Left cardiac atrium (tissue), 4 donors: ENCODE measurements at regions not wholly inside any gene's neighbourhood (a gene's known extent, or its start where the extent isn't known, plus 50 kb on each side); places are given as distances from the start of the nearest gene placed in this dataset.
A peak's percentile ranks its signal among the peaks of the same experiment; 100 is the strongest.

Experiments
- ATAC-seq, 2 donors: fragments of 200-7000 bp; cut with Tn5 transposase; one replicate each; pipeline ENCODE4 v1.9.1; 2020; ENCODE audit warnings: mild to moderate bottlenecking in 2 of 2, moderate library complexity in 2 of 2
- DNase-seq: peaks from one replicate; pipeline ENCODE4 v3.0.0-alpha.2; 2020
- intact Hi-C, 2 donors: fragments of 100-400 bp; cut with DNase I; formaldehyde crosslinking; loops; one replicate each; pipeline versions ENCODE4 v1.14.1 to v1.15.1; 2022 to 2023
- donor health status: DM: no; HTN: yes; CAD: no.
- donor health status: DM: no; HTN: yes; CAD: no; lungs with severe emphysema.
- donor health status: DM: yes; HTN: yes; CAD: no.
- donor health status: Dilated cardiomyopathy.

GRCh38 chr3:147956615-147957014 is 547.5 kb downstream of the ZIC1 start:
- DNase-seq: no peak
- ATAC-seq: no peak
- intact Hi-C loops: no loop called here

GRCh38 chr3:147958754-147959153 is 549.6 kb downstream of the ZIC1 start:
- no peak for ATAC-seq
- intact Hi-C loops: no loop called here
- DNase-seq: no peak

- ATAC-seq (no peak), DNase-seq (no peak)
- intact Hi-C loops: no loop called here
Observed at GRCh38 chr3:147960786-147961185, 551.6 kb downstream of the ZIC1 start.

GRCh38 chr3:147962408-147963164 is 553.4 kb downstream of the ZIC1 start:
- no peak for DNase-seq
- intact Hi-C loops: no loop called here
- ATAC-seq: no peak

- intact Hi-C loops: no loop called here
- DNase-seq: no peak
- ATAC-seq: no peak
Observed at GRCh38 chr3:147963711-147964110, 554.5 kb downstream of the ZIC1 start.

GRCh38 chr3:147975165-147975564 is 566.0 kb downstream of the ZIC1 start:
- DNase-seq: no peak
- intact Hi-C loops: no loop called here
- no peak for ATAC-seq

- intact Hi-C loops: no loop called here
- DNase-seq (no peak), ATAC-seq (no peak)
Observed at GRCh38 chr3:147977001-147977400, 567.8 kb downstream of the ZIC1 start.

GRCh38 chr3:147987549-147987948 is 578.4 kb downstream of the ZIC1 start:
- ATAC-seq (no peak), DNase-seq (no peak)
- intact Hi-C loops: no loop called here

GRCh38 chr3:147989344-147989743 is 580.2 kb downstream of the ZIC1 start:
- ATAC-seq (no peak), DNase-seq (no peak)
- intact Hi-C loops: no loop called here

- ATAC-seq: no peak
- intact Hi-C loops: no loop called here
- no peak for DNase-seq
Observed at GRCh38 chr3:148002705-148003205, 593.6 kb downstream of the ZIC1 start.

GRCh38 chr3:148004331-148004730 is 595.2 kb downstream of the ZIC1 start:
- no peak for DNase-seq
- intact Hi-C loops: no loop called here
- ATAC-seq: no peak

- ATAC-seq (no peak), DNase-seq (no peak)
- intact Hi-C loops: no loop called here
Observed at GRCh38 chr3:148005456-148005855, 596.3 kb downstream of the ZIC1 start.

- DNase-seq (no peak), ATAC-seq (no peak)
- intact Hi-C loops: no loop called here
Observed at GRCh38 chr3:148006508-148006907, 597.3 kb downstream of the ZIC1 start.

- intact Hi-C loops: no loop called here
- no peak for DNase-seq
- no peak for ATAC-seq
Observed at GRCh38 chr3:148008591-148008990, 599.4 kb downstream of the ZIC1 start.

GRCh38 chr3:148020861-148021260 is 611.7 kb downstream of the ZIC1 start:
- intact Hi-C loops: no loop called here
- ATAC-seq (no peak), DNase-seq (no peak)

- ATAC-seq (no peak), DNase-seq (no peak)
- intact Hi-C loops: no loop called here
Observed at GRCh38 chr3:148021381-148021780, 612.2 kb downstream of the ZIC1 start.

- DNase-seq: no peak
- intact Hi-C loops: no loop called here
- ATAC-seq: peak in 1 of 2 donors; percentile 42
Observed at GRCh38 chr3:148023994-148024393, 614.8 kb downstream of the ZIC1 start.

- intact Hi-C loops: no loop called here
- ATAC-seq: no peak
- no peak for DNase-seq
Observed at GRCh38 chr3:148026009-148026588, 616.9 kb downstream of the ZIC1 start.

- ATAC-seq (no peak), DNase-seq (no peak)
- intact Hi-C loops: no loop called here
Observed at GRCh38 chr3:148030975-148031374, 621.8 kb downstream of the ZIC1 start.

GRCh38 chr3:148034353-148034752 is 625.2 kb downstream of the ZIC1 start:
- no peak for DNase-seq
- no peak for ATAC-seq
- intact Hi-C loops: no loop called here

- intact Hi-C loops: no loop called here
- DNase-seq (no peak), ATAC-seq (no peak)
Observed at GRCh38 chr3:148036331-148036876, 627.2 kb downstream of the ZIC1 start.
